Stomach (tissue), 4 donors: ENCODE measurements at regions not wholly inside any gene's neighbourhood (a gene's known extent, or its start where the extent isn't known, plus 50 kb on each side); places are given as distances from the start of the nearest gene placed in this dataset.

Experiments
- CTCF ChIP-seq, 7 experiments: fragments of 450-650 bp in 4 of 7; fragments of 200-600 bp in 3 of 7; sonication (generic) in 3 of 7; IDR thresholded peaks; one replicate each; pipeline ENCODE4 v1.5.1; 2016 to 2019; ENCODE audit warnings: antibody characterized with exemption in 7 of 7, control low read depth in 2 of 7, mild to moderate bottlenecking in 1 of 7
- POLR2A ChIP-seq, 4 donors: fragments of 450-650 bp; IDR thresholded peaks; one replicate each; pipeline ENCODE4 v1.6.1; 2016; ENCODE audit warnings: antibody characterized with exemption in 4 of 4, control low read depth in 2 of 4, mild to moderate bottlenecking in 1 of 4, moderate library complexity in 1 of 4

DNA sequence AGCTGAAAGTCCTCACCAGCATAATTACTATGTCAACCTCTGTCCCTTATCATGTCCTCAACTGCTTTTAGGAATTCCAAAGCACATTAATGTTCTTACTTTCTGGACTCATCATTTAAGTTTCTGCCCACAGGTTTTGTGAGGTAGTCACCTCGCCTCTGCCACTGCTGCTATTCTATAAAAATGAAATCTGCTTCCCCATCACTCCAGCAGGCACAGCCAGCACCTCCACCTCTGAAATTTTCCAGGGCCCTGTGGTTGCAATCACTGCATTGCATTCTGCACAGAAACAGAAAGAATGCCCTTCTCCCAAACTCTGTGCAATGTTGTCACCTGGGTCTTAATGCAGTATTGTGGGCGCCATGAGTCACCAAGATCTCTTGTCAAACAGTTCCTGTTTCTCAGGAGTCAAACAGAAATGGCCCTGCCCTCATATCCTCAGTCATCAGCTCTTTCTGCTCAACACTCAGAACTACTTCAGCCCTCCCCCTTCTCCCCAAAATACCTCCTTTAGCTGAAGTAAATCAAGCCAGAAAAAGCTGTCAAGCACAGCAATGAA lies 529.2 kb upstream of the NBEA start:
- TF ChIP-seq CTCF (IDR thresholded peaks at IDR 0.05) = no peak
- no peak for TF ChIP-seq POLR2A (IDR thresholded peaks at IDR 0.05)
